ENCODE measurements at regions not wholly inside any gene's neighbourhood (a gene's known extent, or its start where the extent isn't known, plus 50 kb on each side); places are given as distances from the start of the nearest gene placed in this dataset.

GRCh38 chr6:150667977-150668716 lies 68.5 kb downstream of the PLEKHG1 start (continued):
- TF ChIP-seq ZNF157 (tag by site-specific recombination; IDR thresholded peaks at IDR 0.05) (no peak), GLIS1 (tag by site-specific recombination; IDR thresholded peaks at IDR 0.05) (no peak), ZNF398 (tag by site-specific recombination; IDR thresholded peaks at IDR 0.05) (no peak), ZNF473 (tag by site-specific recombination; IDR thresholded peaks at IDR 0.05) (no peak), ZNF292 (tag by site-specific recombination; IDR thresholded peaks at IDR 0.05; ENCODE audit: borderline replicate concordance, low read depth) (no peak), HOXA7 (CRISPR knock-in tag; IDR thresholded peaks at IDR 0.05; ENCODE audit: borderline replicate concordance) (no peak), ZNF24 (tag by site-specific recombination; IDR thresholded peaks at IDR 0.05) (0 out of 2 replicates have a peak, but pooled peaks have one; percentile 25), ZNF366 (tag by site-specific recombination; conservative IDR thresholded peaks at IDR 0.05) (no peak; the same call in 1 of the 2 replicates), OSR2 (tag by site-specific recombination; IDR thresholded peaks at IDR 0.05) (peak; percentile 53; the same call in 1 of the 2 replicates), ZBTB6 (tag by site-specific recombination; IDR thresholded peaks at IDR 0.05) (no peak), ZNF544 (tag by site-specific recombination; IDR thresholded peaks at IDR 0.05) (no peak), ZNF423 (tag by site-specific recombination; IDR thresholded peaks at IDR 0.05) (no peak), ZNF335 (tag by site-specific recombination; conservative IDR thresholded peaks at IDR 0.05) (no peak; the same call in 1 of the 2 replicates), ZNF677 (tag by site-specific recombination; IDR thresholded peaks at IDR 0.05) (no peak), ZXDB (tag by site-specific recombination; IDR thresholded peaks at IDR 0.05) (no peak), ZNF324 (tag by site-specific recombination; IDR thresholded peaks at IDR 0.05) (0 out of 2 replicates have a peak, but pooled peaks have one; percentile 27), ZBTB8A (tag by site-specific recombination; IDR thresholded peaks at IDR 0.05) (0 out of 2 replicates have a peak, but pooled peaks have one; percentile 17), SP2 (tag by site-specific recombination; IDR thresholded peaks at IDR 0.05) (no peak), ZNF626 (tag by site-specific recombination; IDR thresholded peaks at IDR 0.05) (no peak), SCRT1 (tag by site-specific recombination; IDR thresholded peaks at IDR 0.05; ENCODE audit: borderline replicate concordance) (no peak; the same call in 1 of the 2 replicates), ZNF23 (tag by site-specific recombination; IDR thresholded peaks at IDR 0.05; ENCODE audit: borderline replicate concordance) (no peak), IKZF3 (tag by site-specific recombination; IDR thresholded peaks at IDR 0.05) (peak; percentile 67; the same call in 1 of the 2 replicates)

- ChIA-PET POLR2A (interaction anchor here (0.6 to 0.7 kb wide), 4 partner anchors 17 to 499 kb away, joined by 3 to 4 read pairs (median 3); no protein-coding TSS in a partner anchor), CTCF (interaction anchor here (0.6 to 3.4 kb wide), 9 partner anchors 11 to 271 kb away, joined by 3 to 29 read pairs (median 4); no protein-coding TSS in a partner anchor)
- H3K36me3 ChIP-seq (ENCODE audit: control insufficient read depth in 2 of 2, insufficient read depth in 1 of 2, low read length in 2 of 2), result no peaks in the 10 kb centered on the region
- H3K27ac ChIP-seq (ENCODE audit: extremely low read depth, low read depth, low read length), result no peak overlapping the region; the same call in 1 of the 2 replicates
- H3K4me1 ChIP-seq (ENCODE audit: control insufficient read depth, insufficient read depth, low read length), result peaks cover 24% of the 10 kb centered on the region
- H3K4me3 ChIP-seq (ENCODE audit: low read depth, low read length), result no peak overlapping the region
- H3K9me3 ChIP-seq (ENCODE audit: control insufficient read depth, insufficient read depth, low read depth, low read length), result no peaks in the 10 kb centered on the region
- TF ChIP-seq ZNF18 (tag by site-specific recombination; IDR thresholded peaks at IDR 0.05) (no peak), ZNF521 (tag by site-specific recombination; IDR thresholded peaks at IDR 0.05) (no peak), PRDM4 (tag by site-specific recombination; IDR thresholded peaks at IDR 0.05) (no peak), ZSCAN5A (tag by site-specific recombination; IDR thresholded peaks at IDR 0.05) (no peak), WT1 (tag by site-specific recombination; IDR thresholded peaks at IDR 0.05) (no peak), ZNF341 (tag by site-specific recombination; IDR thresholded peaks at IDR 0.05; ENCODE audit: low read depth) (no peak), MEIS1 (CRISPR knock-in tag; IDR thresholded peaks at IDR 0.05; ENCODE audit: borderline replicate concordance) (no peak), PRDM1 (tag by site-specific recombination; IDR thresholded peaks at IDR 0.05) (peak; percentile 67)
Observed at GRCh38 chr6:150668900-150669302, 69.2 kb downstream of the PLEKHG1 start.
